GM13977 (cell line): ENCODE measurements at regions not wholly inside any gene's neighbourhood (a gene's known extent, or its start where the extent isn't known, plus 50 kb on each side); places are given as distances from the start of the nearest gene placed in this dataset.

ENCODE experiments used
- DNase-seq: peaks from one replicate; pipeline ENCODE4 v3.0.0; 2012; ENCODE audit warnings: low spot score
- in situ Hi-C: fragments of 300-500 bp; cut with MboI; formaldehyde crosslinking; loops from one replicate; pipeline ENCODE4 v1.12.0; 2022; ENCODE audit warnings: low sequenced_read_pairs, low pct_unique_long_range_greater_than_20kb, mixed read lengths, inconsistent platforms; ENCODE audit not compliant: unreplicated experiment
- TF ChIP-seq, protein P1 (sequence below): IDR thresholded peaks from 2 replicates; pipeline ENCODE4 v1.5.1; 2012; ENCODE audit warnings: mild to moderate bottlenecking, control low read depth; ENCODE audit not compliant: insufficient read depth; ENCODE audit errors: extremely low read depth, missing control alignments

DNA sequence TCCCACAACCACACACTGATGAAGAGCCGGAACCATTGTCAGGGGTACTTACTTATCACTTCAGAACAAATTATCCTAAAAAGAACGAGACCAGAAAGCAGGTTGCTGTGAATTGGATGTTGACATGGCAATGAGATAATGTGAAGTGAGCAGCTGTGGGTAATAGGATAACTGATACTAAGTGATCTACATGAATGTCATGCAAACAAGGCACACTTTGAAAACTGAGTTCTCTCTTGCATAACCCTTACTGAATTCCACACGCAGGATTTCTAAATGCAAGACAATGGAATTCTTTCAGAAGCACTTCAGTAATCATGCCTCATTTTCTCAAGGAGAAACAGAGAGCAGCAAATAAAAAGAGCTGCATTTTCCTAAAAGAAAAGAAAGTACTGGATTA, 242.5 kb upstream of the TMEM229A start:
- no peak for DNase-seq

DNA sequence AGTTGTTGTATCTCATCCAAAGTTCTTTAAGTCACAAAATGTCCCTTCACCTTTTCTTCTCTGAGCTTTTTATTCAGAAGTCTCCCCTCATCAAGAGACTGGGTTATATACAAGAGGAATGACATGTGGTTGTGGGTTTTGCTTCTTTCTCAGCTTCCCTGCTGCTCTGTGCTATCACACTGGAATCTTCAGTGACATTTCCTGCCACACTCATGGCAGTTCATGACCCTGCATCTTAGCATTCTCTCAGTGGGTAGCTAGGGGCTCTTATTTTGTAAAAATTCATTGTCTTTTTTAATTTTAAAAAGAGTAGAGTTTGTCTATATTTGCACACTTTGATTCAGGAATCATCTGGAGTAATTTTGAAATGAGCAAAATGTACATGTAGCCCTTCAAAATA, 236.9 kb upstream of the TMEM229A start:
- in situ Hi-C loops: no loop called here
- no peak for DNase-seq
- TF ChIP-seq, protein P1, sequence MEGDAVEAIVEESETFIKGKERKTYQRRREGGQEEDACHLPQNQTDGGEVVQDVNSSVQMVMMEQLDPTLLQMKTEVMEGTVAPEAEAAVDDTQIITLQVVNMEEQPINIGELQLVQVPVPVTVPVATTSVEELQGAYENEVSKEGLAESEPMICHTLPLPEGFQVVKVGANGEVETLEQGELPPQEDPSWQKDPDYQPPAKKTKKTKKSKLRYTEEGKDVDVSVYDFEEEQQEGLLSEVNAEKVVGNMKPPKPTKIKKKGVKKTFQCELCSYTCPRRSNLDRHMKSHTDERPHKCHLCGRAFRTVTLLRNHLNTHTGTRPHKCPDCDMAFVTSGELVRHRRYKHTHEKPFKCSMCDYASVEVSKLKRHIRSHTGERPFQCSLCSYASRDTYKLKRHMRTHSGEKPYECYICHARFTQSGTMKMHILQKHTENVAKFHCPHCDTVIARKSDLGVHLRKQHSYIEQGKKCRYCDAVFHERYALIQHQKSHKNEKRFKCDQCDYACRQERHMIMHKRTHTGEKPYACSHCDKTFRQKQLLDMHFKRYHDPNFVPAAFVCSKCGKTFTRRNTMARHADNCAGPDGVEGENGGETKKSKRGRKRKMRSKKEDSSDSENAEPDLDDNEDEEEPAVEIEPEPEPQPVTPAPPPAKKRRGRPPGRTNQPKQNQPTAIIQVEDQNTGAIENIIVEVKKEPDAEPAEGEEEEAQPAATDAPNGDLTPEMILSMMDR: no peak

More for the DNA sequence above, 242.5 kb upstream of the TMEM229A start:
- TF ChIP-seq, protein P1: no peak
- in situ Hi-C loops: no loop called here

- no peak for DNase-seq
- TF ChIP-seq, protein P1: no peak
- in situ Hi-C loops: no loop called here
These were observed 234.3 kb upstream of the TMEM229A start for GRCh38 chr7:124267154-124267553.

- in situ Hi-C loops: no loop called here
- TF ChIP-seq, protein P1: no peak
- DNase-seq: peak; percentile 21
These were observed 230.5 kb upstream of the TMEM229A start for GRCh38 chr7:124263232-124263827.

DNA sequence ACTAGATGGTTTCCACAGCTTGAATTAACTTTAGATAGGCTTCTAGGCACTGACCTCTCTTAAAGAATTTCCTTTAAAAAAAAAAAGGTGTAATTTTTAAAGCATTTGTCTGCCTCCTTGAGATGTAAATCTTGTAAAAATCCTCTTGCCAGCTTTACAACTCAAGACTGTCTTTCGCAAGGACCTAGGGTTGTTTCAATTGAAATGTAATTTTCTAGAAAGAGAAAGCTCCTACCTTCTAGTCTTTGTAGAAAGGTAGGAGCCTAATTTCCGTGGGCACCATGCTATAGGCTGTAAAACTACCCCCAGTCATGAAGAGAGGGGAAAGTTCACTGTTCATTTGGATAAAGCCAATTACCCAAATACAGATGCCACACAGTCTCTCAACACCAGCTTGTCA, 228.8 kb upstream of the TMEM229A start:
- in situ Hi-C loops: no loop called here
- TF ChIP-seq, protein P1: no peak
- no peak for DNase-seq

GRCh38 chr7:124257638-124258308, 224.9 kb upstream of the TMEM229A start:
- TF ChIP-seq, protein P1: no peak
- in situ Hi-C loops: no loop called here
- DNase-seq: peak; percentile 19
